Tibial nerve (tissue), 3 donors: ENCODE measurements at regions not wholly inside any gene's neighbourhood (a gene's known extent, or its start where the extent isn't known, plus 50 kb on each side); places are given as distances from the start of the nearest gene placed in this dataset.

Experiments
- POLR2A ChIP-seq, 2 donors: fragments of 450-650 bp; IDR thresholded peaks; one replicate each; pipeline ENCODE4 v1.6.1; 2017; ENCODE audit warnings: antibody characterized with exemption in 2 of 2, mild to moderate bottlenecking in 2 of 2, moderate library complexity in 2 of 2
- TF ChIP-seq, protein P1 (sequence below), 5 experiments: fragments of 200-600 bp in 3 of 5; fragments of 450-650 bp in 2 of 5; sonication (generic) in 3 of 5; IDR thresholded peaks; one replicate each; pipeline ENCODE4 v1.5.1; 2016 to 2019; ENCODE audit warnings: antibody characterized with exemption in 5 of 5, mild to moderate bottlenecking in 3 of 5, moderate library complexity in 2 of 5

DNA sequence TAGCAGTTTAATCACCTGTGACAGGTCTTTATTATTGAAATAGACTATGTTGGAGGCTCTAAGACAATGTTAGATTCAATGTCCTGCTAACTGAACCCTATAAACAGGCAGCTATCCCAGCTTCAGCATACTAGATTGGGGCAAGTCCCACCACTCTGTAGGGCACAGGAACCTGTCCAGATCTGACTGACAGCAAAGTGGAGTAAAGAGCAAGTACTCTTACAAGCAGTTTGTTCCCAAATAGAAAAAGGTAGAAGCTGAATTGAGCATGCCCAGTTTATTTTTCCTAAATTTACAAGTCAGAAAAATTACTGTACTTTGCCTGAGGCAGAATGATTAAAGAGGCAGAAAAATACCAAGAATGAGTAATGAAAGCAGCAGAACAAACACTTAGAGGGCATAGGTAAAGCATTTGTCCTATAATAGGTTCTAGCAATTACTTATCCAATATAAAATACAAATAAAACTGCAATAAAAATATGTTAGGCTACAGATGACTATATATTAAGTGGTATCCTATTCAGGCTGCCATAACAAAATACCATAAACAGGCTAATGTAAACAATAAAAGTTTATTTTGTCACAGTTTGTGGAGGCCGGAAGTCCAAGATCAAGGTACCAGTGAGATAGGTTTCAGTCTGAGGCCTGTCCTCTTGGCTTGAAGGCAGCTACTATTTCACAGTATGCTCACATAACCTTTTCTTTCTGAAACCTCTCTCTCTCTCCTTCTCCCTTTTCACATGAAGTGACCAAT lies 868.2 kb downstream of the C12orf50 start:
- TF ChIP-seq, protein P1, sequence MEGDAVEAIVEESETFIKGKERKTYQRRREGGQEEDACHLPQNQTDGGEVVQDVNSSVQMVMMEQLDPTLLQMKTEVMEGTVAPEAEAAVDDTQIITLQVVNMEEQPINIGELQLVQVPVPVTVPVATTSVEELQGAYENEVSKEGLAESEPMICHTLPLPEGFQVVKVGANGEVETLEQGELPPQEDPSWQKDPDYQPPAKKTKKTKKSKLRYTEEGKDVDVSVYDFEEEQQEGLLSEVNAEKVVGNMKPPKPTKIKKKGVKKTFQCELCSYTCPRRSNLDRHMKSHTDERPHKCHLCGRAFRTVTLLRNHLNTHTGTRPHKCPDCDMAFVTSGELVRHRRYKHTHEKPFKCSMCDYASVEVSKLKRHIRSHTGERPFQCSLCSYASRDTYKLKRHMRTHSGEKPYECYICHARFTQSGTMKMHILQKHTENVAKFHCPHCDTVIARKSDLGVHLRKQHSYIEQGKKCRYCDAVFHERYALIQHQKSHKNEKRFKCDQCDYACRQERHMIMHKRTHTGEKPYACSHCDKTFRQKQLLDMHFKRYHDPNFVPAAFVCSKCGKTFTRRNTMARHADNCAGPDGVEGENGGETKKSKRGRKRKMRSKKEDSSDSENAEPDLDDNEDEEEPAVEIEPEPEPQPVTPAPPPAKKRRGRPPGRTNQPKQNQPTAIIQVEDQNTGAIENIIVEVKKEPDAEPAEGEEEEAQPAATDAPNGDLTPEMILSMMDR (IDR thresholded peaks at IDR 0.05) = no peak
- TF ChIP-seq POLR2A (IDR thresholded peaks at IDR 0.05) = no peak
